Skeletal muscle tissue (tissue), 3 donors: ENCODE measurements at regions not wholly inside any gene's neighbourhood (a gene's known extent, or its start where the extent isn't known, plus 50 kb on each side); places are given as distances from the start of the nearest gene placed in this dataset.

Experiments
- H3K27ac ChIP-seq: one replicate; pipeline ENCODE4 v1.7.0; 2013; ENCODE audit warnings: mild to moderate bottlenecking, low read depth, low read length, inconsistent platforms
- H3K27me3 ChIP-seq, 3 donors: one replicate each; pipeline ENCODE4 v1.7.0; 2013; ENCODE audit warnings: low read length in 3 of 3; ENCODE audit not compliant: control insufficient read depth in 3 of 3, insufficient read depth in 3 of 3
- H3K36me3 ChIP-seq, 3 donors: one replicate each; pipeline ENCODE4 v1.7.0; 2013; ENCODE audit warnings: low read length in 3 of 3; ENCODE audit not compliant: control insufficient read depth in 3 of 3, insufficient read depth in 3 of 3
- H3K4me1 ChIP-seq, 3 donors: one replicate each; pipeline ENCODE4 v1.7.0; 2013; ENCODE audit warnings: low read length in 3 of 3, mild to moderate bottlenecking in 3 of 3; ENCODE audit not compliant: control insufficient read depth in 3 of 3, insufficient read depth in 3 of 3
- H3K4me3 ChIP-seq, 3 donors: one replicate each; pipeline ENCODE4 v1.7.0; 2013; ENCODE audit warnings: low read length in 3 of 3
- H3K9ac ChIP-seq, 3 donors: one replicate each; pipeline ENCODE4 v1.7.0; 2013; ENCODE audit warnings: low read length in 3 of 3, mild to moderate bottlenecking in 3 of 3, moderate library complexity in 2 of 3, low read depth in 1 of 3
- H3K9me3 ChIP-seq, 3 donors: one replicate each; pipeline ENCODE4 v1.7.0; 2013; ENCODE audit warnings: low read length in 3 of 3; ENCODE audit not compliant: control insufficient read depth in 3 of 3
- donor health status: Osteomylitis.

DNA sequence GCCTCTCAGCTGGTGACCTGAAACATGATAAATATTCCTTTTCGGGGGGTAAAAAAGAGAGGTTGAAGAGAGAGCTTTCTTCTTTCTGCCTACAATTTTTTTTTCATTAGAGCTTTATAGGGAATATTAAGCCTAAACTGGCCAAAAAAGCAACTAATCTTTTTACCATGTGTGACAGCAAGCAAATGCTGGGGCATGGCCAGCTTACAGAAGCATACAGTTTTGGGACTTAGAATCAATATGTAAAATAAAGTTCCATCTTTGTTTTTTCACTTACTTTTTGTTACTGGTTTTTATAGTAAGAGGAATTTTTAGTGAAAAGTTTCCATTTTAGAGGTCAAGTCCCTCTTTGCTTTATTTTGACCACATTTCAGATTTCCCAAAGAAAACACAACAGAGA, 301.2 kb upstream of the DEPDC1 start:
- Histone ChIP-seq H3K27ac (no peak overlapping the region), H3K9me3 (no peaks in the 10 kb centered on the region), H3K36me3 (no peaks in the 10 kb centered on the region), H3K4me3 (no peak overlapping the region), H3K4me1 (no peaks in the 10 kb centered on the region), H3K9ac (no peak overlapping the region), H3K27me3 (no peaks in the 10 kb centered on the region)

DNA sequence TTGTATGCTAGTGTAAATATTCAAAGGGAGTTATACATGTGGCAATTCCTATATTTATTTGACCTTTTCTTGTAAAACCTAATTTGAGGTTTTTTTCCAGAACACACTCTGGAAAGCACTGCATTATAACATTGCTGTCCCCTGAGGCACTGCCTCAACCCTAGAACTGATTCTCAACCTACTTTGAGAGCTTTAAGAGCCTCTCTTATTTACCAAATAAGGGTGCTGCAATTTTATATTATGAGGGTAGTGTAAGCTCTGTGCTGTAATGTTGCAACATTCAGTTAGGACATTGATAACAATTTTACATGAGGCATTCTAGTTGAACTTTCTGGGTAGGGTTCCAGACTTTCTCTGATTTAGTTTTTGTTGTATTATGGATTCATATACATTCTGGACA, 302.2 kb upstream of the DEPDC1 start:
- H3K27ac ChIP-seq, result no peak overlapping the region
- no peaks in the 10 kb centered on the region for H3K9me3 ChIP-seq
- no peak overlapping the region for H3K9ac ChIP-seq
- H3K36me3 ChIP-seq, result no peaks in the 10 kb centered on the region
- no peak overlapping the region for H3K4me3 ChIP-seq
- no peaks in the 10 kb centered on the region for H3K27me3 ChIP-seq
- no peaks in the 10 kb centered on the region for H3K4me1 ChIP-seq

DNA sequence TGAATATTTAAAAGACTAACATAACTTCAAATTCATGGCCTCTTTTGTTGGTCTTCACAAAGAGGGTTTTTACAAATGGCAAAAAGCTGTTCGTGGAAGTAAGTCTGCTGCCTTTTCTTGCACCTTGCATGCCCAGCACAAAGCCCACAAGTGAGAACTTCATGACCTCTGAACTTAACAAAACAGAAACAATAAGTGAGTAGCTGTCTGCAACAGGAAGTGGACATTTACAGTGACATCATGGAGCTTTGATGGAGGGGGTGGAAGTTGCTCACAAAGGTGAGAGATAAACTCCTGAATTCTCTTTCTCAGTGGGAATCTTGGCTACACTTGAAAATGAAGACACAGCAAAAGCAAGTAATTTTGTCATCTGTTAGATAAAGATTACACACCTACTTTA, 303.3 kb upstream of the DEPDC1 start:
- Histone ChIP-seq H3K4me1 (no peaks in the 10 kb centered on the region), H3K9ac (no peak overlapping the region), H3K4me3 (no peak overlapping the region), H3K27ac (no peak overlapping the region), H3K27me3 (no peaks in the 10 kb centered on the region), H3K9me3 (no peaks in the 10 kb centered on the region), H3K36me3 (no peaks in the 10 kb centered on the region)

DNA sequence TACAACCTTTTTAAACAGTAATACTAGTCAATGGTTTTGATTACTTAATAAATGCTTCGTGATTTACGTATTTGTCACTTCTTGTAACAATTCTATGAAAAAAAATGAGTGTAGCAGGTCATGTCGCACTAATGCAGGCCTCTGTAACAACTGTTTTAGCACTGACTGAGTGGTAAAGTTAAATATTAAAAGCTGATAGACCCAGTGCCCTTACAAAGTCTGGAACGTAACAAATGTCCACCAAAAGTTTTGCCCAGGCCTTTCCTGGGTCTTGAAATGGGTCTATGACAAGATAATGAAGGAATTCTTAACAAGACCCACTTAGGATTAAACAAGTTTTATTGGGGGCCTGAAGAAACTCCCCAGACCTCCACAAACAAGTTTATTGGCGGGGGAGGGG, 304.6 kb upstream of the DEPDC1 start:
- Histone ChIP-seq H3K9ac (no peak overlapping the region), H3K27ac (no peak overlapping the region), H3K4me1 (no peaks in the 10 kb centered on the region), H3K27me3 (no peaks in the 10 kb centered on the region), H3K4me3 (no peak overlapping the region), H3K9me3 (no peaks in the 10 kb centered on the region), H3K36me3 (no peaks in the 10 kb centered on the region)

DNA sequence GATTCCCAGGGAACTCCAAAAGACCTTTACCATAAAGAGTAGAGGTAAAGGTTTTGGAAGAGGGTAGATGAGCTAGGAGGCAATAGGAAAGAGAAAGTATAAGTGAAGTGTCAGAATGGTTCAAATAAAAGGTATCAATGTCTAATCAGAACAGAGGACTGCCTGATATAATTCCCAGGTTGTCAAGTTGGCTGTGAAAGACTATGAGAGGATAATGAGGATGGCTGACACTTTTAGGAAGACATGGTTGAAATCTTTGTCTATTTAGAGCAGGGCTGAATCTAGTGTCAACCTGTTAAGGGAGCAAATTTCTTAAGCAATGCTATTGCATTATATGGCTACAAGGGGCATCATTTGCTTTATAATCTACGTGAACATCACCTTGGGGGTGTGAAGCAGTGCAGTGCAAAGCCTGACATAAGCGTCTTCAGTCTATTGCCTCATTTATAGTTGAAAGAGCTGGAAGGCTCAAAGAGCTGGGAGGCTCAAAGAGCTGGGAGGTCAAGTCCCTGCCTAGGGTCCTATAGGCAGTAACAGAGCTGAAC, 308.3 kb upstream of the DEPDC1 start:
- Histone ChIP-seq H3K4me3 (no peak overlapping the region), H3K4me1 (no peaks in the 10 kb centered on the region), H3K9ac (no peak overlapping the region), H3K27ac (no peak overlapping the region), H3K9me3 (no peaks in the 10 kb centered on the region), H3K36me3 (no peaks in the 10 kb centered on the region), H3K27me3 (no peaks in the 10 kb centered on the region)

DNA sequence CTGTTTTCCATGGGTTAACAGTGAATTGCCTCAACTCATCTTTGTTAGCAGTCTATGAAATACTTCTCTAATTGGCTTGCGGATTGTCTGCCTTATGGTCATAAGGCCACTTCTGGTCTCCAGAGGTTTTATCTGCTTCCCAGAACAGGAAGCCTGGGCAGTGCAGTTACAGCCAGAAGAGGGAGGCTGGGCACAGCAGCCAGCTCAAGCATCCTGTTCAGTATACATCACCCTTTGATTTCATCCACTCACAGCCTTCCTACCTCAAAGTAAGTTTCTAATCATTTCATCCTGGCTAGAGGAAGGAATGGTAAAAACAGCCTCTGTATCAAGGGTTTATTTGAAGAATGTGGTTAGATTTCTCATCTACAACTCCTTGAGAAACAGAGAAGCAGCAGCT, 311.5 kb upstream of the DEPDC1 start:
- H3K9ac ChIP-seq, result no peak overlapping the region
- H3K4me3 ChIP-seq, result no peak overlapping the region
- H3K27ac ChIP-seq, result no peak overlapping the region
- H3K36me3 ChIP-seq, result no peaks in the 10 kb centered on the region
- H3K4me1 ChIP-seq, result no peaks in the 10 kb centered on the region
- H3K27me3 ChIP-seq, result no peaks in the 10 kb centered on the region
- H3K9me3 ChIP-seq, result no peaks in the 10 kb centered on the region

DNA sequence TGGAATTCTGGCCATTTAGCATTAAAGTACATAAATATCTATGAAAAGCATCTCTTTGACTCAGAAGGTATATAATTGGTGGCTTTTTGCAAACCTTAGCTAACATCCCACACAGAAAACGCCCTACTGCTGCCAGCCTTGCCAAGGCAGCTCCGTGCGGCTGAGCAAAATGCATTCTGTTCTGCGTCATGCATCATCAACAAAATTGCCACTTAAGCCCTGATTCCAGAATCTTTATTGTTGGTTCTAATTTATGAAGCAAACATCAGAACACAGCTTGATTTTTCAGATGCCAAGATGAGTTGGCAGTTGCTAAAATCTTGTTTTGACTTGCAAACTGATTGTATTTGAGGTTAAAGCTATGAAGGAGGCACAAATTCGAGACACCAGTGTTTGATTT, 314.9 kb upstream of the DEPDC1 start:
- H3K27ac ChIP-seq, result no peak overlapping the region
- no peaks in the 10 kb centered on the region for H3K36me3 ChIP-seq

DNA sequence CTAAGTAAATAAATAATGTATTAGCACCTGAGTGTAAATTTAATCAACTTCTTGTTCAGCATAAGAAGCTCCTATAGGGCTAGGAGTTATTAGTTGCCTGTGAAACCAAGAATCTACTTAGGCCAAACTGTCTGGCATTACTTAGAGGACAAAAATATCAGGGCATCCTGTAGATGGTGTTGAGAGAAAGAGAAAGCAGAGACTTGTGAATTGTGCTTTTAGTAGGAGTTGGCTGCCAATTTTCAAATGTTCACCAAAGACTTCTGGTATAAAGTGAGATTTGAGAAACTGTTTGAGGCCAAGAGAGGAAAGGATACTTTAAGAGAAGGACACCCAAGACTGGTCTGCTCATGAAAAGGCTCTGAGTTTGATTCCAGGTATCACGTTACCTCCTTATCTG, 315.5 kb upstream of the DEPDC1 start:
- Histone ChIP-seq H3K9ac (no peak overlapping the region), H3K9me3 (no peaks in the 10 kb centered on the region), H3K4me3 (no peak overlapping the region), H3K36me3 (no peaks in the 10 kb centered on the region), H3K4me1 (no peaks in the 10 kb centered on the region), H3K27me3 (no peaks in the 10 kb centered on the region), H3K27ac (no peak overlapping the region)

More for the DNA sequence above, 314.9 kb upstream of the DEPDC1 start:
- Histone ChIP-seq H3K9me3 (no peaks in the 10 kb centered on the region), H3K4me1 (no peaks in the 10 kb centered on the region), H3K27me3 (no peaks in the 10 kb centered on the region), H3K9ac (no peak overlapping the region), H3K4me3 (no peak overlapping the region)

DNA sequence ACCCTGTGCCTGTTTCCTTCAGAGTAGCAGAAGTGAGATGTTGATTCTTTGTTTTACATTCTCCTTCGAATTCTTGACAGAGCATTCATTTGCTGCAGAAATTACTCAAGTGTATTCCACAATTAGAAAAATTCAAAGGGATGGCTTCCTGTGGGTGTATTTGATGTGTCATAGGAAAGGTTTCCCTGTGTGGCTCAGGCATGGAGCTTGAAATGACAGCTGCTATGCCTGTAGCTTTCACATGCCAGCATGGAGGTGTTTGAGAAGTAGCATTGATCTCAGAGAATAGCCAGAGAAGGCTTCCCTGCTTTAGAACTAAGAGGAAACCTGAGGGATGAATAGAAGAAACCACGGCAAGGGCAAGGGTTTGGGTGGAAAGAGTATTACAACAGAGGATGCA, 317.2 kb upstream of the DEPDC1 start:
- H3K36me3 ChIP-seq, result no peaks in the 10 kb centered on the region
- no peak overlapping the region for H3K9ac ChIP-seq
- no peaks in the 10 kb centered on the region for H3K9me3 ChIP-seq
- no peak overlapping the region for H3K27ac ChIP-seq
- no peaks in the 10 kb centered on the region for H3K27me3 ChIP-seq
- no peak overlapping the region for H3K4me3 ChIP-seq
- H3K4me1 ChIP-seq, result no peaks in the 10 kb centered on the region

DNA sequence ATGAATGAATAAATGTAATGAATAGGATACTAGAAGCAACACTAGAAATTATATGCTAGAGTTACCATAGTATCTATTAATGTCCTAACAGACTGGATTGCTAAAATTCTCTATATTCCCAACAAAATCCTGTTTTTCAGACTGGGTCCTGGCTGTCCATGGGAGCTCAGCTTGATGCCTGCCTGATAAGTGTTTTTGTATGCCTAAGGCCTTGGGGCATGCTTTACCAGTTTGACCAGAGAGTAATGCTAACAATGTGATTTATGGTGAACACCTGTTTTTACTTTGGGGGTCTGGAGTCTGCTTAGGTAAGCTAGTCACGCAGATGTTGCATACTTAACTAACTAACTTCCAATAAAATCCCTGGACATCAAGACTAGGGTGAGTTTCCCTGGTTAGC, 318.8 kb upstream of the DEPDC1 start:
- H3K9ac ChIP-seq, result no peak overlapping the region
- H3K27me3 ChIP-seq, result no peaks in the 10 kb centered on the region
- H3K4me3 ChIP-seq, result no peak overlapping the region
- H3K36me3 ChIP-seq, result no peaks in the 10 kb centered on the region
- H3K9me3 ChIP-seq, result no peaks in the 10 kb centered on the region
- no peaks in the 10 kb centered on the region for H3K4me1 ChIP-seq
- no peak overlapping the region for H3K27ac ChIP-seq
